ENCODE measurements at regions not wholly inside any gene's neighbourhood (a gene's known extent, or its start where the extent isn't known, plus 50 kb on each side); places are given as distances from the start of the nearest gene placed in this dataset.

- TF ChIP-seq GATA3 (IDR thresholded peaks at IDR 0.05; ENCODE audit: low read depth, low read length), result no peak
- TF ChIP-seq GATA2 (IDR thresholded peaks at IDR 0.05; ENCODE audit: low read depth, low read length), result no peak
Measured at GRCh38 chr11:8828580-8829361, 82.2 kb upstream of the AKIP1 start.

Measured in SH-SY5Y (cell line).